GM08714 (cell line): ENCODE measurements at regions not wholly inside any gene's neighbourhood (a gene's known extent, or its start where the extent isn't known, plus 50 kb on each side); places are given as distances from the start of the nearest gene placed in this dataset.
"Not testable (repeated sequence)": the region's sequence is repeated elsewhere in the genome, so short reads cannot be mapped to it uniquely, and the experiment has no call there.

Experiments used
- H3K4me3 ChIP-seq: fragments of 200-500 bp; sonication (Bioruptor generic); 2 replicates; pipeline ENCODE4 v1.5.1; 2014; ENCODE audit warnings: mild to moderate bottlenecking, low read length, inconsistent platforms
- ZNF274 ChIP-seq: IDR thresholded peaks from 2 replicates; pipeline ENCODE4 v1.6.1; 2012; ENCODE audit warnings: mild to moderate bottlenecking, low read depth, low read length

DNA sequence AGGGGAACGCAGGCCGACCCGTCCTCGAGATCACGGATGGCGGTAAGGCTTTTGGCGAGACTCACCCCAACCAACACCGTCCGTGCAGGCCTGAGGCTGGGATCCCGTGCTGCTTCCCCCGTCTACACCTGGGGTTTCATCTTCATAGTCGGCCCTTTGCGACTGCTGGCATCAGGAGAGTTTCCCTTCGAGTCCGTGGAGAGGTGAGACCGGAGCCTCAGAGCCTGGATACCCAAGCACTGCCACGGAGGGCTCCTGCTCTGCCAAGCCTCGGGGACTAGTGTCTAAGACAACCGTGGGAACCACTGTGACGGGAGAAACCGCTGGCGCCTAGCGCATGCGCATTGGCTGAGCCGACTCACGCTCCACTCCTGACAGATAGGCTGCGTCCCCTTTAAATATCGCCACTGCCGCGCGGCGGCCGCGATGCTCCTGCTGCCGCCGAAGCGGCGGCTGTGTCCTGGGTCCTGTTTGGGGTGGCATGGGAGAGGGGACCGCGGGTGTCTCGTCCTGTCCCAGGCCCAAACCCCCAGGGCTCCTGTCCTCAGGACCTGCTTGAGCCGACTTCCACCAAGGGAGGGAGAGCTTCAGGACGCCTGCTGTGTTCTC, 706.1 kb upstream of the TPTE start:
- H3K4me3 ChIP-seq = not testable (repeated sequence)

DNA sequence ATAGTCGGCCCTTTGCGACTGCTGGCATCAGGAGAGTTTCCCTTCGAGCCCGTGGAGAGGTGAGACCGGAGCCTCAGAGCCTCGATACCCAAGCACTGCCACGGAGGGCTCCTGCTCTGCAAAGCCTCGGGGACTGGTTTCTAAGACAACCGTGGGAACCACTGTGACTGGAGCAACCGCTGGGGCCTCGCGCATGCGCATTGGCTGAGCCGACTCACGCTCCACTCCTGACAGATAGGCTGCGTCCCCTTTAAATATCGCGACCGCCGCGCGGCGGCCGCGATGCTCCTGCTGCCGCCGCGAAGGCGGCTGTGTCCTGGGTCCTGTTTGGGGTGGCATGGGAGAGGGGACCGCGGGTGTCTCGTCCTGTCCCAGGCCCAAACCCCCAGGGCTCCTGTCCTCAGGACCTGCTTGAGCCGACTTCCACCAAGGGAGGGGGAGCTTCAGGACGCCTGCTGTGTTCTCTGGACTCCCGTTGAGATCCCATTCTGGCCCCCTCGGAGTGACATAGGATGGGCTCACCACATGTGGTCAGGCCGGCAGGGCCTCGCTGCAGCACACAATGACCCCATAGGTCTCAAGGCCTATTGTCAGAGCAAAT, 704.5 kb upstream of the TPTE start:
- not testable (repeated sequence) for H3K4me3 ChIP-seq

DNA sequence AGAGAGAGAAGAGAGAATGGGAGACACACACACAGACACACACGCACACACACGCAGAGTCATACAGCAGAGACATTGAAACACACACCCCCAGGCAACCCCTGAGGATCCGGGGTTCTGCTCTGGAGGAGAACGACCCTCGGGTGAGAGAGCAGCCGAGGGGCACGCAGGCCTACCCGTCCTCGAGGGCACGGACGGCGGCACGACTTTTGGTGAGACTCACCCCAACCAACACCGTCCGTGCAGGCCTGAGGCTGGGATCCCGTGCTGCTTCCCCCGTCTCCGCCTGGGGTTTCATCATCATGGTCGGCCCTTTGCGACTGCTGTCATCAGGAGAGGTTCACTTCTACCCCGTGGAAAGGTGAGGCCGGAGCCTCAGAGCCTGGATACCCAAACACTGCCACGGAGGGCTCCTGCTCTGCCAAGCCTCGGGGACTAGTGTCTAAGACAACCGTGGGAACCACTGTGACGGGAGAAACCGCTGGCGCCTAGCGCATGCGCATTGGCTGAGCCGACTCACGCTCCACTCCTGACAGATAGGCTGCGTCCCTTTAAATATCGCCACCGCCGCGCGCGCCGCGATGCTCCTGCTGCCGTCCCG, 703.4 kb upstream of the TPTE start:
- not testable (repeated sequence) for H3K4me3 ChIP-seq

DNA sequence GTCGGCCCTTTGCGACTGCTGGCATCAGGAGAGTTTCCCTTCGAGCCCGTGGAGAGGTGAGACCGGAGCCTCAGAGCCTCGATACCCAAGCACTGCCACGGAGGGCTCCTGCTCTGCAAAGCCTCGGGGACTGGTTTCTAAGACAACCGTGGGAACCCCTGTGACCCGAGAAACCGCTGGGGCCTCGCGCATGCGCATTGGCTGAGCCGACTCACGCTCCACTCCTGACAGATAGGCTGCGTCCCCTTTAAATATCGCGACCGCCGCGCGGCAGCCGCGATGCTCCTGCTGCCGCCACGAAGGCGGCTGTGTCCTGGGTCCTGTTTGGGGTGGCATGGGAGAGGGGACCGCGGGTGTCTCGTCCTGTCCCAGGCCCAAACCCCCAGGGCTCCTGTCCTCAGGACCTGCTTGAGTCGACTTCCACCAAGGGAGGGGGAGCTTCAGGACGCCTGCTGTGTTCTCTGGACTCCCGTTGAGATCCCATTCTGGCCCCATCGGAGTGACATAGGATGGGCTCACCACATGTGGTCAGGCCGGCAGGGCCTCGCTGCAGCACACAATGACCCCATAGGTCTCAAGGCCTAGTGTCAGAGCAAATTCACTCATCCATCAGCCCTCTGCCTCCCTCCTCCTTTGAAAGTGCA, 701.7 kb upstream of the TPTE start:
- H3K4me3 ChIP-seq = not testable (repeated sequence)

DNA sequence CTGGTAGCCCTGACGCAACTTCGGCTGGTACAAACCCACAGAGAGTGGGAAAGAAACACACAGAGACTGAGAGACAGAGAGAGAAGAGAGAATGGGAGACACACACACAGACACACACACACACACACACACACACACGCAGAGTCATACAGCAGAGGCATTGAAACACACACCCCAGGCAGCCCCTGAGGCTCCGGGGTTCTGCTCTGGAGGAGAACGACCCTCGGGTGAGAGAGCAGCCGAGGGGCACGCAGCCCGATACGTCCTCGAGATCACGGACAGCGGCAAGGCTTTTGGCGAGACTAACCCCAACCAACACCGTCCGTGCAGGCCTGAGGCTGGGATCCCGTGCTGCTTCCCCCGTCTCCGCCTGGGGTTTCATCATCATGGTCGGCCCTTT, 700.8 kb upstream of the TPTE start:
- H3K4me3 ChIP-seq = not testable (repeated sequence)

DNA sequence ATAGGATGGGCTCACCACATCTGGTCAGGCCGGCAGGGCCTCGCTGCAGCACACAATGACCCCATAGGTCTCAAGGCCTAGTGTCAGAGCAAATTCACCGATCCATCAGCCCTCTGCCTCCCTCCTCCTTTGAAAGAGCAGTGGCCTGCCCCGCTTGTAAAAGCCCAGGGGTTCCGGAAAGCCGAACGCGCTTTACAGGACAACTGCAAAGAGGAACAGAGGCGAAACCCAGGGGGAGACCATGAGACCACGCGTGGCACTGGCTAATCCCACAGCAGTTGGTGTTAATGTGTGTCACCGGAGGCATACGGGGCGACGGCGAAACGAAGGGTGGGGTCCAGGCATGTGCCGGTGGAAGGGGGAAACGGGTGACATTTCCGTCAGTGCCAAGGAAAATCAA, 699.9 kb upstream of the TPTE start:
- H3K4me3 ChIP-seq = not testable (repeated sequence)

DNA sequence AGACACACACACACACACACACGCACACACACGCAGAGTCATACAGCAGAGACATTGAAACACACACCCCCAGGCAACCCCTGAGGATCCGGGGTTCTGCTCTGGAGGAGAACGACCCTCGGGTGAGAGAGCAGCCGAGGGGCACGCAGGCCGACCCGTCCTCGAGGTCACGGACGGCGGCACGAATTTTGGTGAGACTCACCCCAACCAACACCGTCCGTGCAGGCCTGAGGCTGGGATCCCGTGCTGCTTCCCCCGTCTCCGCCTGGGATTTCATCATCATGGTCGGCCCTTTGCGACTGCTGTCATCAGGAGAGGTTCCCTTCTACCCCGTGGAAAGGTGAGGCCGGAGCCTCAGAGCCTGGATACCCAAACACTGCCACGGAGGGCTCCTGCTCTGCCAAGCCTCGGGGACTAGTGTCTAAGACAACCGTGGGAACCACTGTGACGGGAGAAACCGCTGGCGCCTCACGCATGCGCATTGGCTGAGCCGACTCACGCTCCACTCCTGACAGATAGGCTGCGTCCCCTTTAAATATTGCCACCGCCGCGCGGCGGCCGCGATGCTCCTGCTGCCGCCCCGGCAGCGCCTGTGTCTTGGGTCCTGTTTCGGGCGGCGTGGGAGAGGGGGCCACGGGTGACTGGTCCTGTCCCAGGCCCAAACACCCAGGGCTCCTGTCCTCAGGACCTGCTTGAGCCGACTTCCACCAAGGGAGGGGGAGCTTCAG, 699.1 kb upstream of the TPTE start:
- H3K4me3 ChIP-seq = not testable (repeated sequence)

DNA sequence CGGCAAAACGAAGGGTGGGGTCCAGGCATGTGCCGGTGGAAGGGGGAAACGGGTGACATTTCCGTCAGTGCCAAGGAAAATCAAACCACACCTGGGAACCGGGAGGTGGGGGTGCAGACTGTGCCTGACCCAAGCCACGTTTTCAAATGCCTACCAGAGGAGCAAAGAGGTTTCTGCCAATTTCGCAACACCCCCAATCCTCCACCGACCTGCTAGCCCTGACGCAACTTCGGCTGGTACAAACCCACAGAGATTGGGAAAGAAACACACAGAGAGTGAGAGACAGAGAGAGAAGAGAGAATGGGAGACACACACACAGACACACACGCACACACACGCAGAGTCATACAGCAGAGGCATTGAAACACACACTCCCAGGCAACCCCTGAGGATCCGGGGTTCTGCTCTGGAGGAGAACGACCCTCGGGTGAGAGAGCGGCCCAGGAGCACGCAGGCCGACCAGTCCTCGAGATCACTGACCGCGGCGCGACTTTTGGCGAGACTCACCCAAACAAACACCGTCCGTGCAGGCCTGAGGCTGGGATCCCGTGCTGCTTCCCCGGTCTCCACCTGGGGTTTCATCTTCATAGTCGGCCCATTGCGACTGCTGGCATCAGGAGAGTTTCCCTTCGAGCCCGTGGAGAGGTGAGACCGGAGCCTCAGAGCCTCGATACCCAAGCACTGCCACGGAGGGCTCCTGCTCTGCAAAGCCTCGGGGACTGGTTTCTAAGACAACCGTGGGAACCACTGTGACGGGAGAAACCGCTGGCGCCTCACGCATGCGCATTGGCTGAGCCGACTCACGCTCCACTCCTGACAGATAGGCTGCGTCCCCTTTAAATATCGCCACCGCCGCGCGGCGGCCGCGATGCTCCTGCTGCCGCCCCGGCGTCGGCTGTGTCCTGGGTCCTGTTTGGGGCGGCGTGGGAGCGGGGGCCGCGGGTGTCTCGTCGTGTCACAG, 697.9 kb upstream of the TPTE start:
- H3K4me3 ChIP-seq = not testable (repeated sequence)

DNA sequence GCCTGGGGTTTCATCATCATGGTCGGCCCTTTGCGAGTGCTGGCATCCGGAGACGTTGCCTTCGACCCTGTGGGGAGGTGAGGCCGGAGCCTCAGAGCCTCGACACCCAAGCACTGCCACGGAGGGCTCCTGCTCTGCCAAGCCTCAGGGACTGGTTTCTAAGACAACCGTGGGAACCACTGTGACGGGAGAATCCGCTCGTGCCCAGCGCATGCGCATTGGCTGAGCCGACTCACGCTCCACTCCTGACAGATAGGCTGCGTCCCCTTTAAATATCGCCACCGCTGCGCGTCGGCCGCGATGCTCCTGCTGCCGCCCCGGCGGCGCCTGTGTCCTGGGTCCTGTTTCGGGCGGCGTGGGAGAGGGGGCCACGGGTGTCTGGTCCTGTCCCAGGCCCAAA, 690.6 kb upstream of the TPTE start:
- not testable (repeated sequence) for H3K4me3 ChIP-seq

DNA sequence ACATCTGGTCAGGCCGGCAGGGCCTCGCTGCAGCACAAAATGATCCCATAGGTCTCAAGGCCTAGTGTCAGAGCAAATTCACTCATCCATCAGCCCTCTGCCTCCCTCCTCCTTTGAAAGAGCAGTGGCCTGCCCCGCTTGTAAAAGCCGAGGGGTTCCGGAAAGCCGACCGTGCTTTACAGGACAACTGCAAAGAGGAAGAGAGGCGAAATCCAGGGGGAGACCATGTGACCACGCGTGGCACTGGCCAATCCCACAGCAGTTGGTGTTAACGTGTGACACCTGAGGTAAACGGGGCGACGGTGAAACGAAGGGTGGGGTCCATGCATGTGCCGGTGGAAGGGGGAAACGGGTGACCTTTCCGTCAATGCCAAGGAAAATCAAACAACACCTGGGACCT, 688.6 kb upstream of the TPTE start:
- H3K4me3 ChIP-seq = not testable (repeated sequence)

DNA sequence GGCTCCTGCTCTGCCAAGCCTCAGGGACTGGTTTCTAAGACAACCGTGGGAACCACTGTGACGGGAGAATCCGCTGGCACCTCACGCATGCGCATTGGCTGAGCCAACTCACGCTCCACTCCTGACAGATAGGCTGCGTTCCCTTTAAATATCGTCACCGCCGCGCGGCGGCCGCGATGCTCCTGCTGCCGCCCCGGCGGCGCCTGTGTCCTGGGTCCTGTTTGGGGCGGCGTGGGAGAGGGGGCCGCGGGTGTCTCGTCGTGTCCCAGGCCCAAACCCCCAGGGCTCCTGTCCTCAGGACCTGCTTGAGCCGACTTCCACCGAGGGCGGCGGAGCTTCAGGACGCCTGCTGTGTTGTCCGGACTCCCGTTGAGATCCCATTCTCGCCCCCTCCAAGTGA, 684.8 kb upstream of the TPTE start:
- not testable (repeated sequence) for H3K4me3 ChIP-seq

DNA sequence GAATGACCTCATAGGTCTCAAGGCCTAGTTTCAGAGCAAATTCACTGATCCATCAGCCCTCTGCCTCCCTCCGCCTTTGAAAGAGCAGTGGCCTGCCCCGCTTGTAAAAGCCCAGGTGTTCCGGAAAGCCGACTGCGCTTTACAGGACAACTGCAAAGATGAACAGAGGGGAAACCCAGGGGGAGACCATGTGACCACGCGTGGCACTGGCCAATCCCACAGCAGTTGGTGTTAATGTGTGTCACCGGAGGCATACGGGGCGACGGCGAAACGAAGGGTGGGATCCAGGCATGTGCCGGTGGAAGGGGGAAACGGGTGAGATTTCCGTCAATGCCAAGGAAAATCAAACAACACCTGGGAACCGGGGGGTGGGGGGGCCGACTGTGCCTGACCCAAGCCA, 684.4 kb upstream of the TPTE start:
- H3K4me3 ChIP-seq = not testable (repeated sequence)

DNA sequence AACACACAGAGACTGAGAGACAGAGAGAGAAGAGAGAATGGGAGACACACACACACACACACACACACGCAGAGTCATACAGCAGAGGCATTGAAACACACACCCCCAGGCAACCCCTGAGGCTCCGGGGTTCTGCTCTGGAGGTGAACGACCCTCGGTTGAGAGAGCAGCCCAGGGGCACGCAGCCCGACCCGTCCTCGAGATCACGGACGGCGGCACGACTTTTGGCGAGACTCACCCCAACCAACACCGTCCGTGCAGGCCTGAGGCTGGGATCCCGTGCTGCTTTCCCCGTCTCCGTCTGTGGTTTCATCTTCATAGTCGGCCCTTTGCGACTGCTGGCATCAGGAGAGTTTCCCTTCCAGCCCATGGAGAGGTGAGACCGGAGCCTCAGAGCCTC, 683.9 kb upstream of the TPTE start:
- H3K4me3 ChIP-seq = not testable (repeated sequence)

DNA sequence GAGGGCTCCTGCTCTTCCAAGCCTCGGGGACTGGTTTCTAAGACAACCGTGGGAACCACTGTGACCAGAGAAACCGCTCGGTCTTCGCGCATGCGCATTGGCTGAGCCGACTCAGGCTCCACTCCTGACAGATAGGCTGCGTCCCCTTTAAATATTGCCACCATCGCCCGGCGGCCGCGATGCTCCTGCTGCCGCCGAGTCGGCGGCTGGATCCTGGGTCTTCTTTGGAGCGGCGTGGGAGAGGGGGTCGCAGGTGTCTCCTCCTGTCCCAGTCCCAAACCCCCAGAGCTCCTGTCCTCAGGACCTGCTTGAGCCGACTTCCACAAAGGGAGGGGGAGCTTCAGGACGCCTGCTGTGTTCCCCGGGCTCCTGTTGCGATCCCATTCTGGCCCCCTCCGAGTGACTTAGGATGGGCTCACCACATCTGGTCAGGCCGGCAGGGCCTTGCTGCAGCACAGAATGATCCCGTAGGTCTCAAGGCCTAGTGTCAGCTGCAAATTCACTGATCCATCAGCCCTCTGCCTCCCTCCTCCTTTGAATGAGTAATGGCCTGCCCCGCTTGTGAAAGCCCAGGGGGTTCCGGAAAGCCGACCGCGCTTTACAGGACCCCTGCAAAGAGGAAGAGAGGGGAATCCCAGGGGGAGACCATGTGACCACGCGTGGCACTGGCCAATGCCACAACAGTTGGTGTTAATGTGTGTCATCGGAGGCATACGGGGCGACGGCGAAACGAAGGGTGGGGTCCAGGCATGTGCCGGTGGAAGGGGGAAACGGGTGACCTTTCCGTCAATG, 683.2 kb upstream of the TPTE start:
- no peak for TF ChIP-seq ZNF274
- no peak overlapping the region for H3K4me3 ChIP-seq
